ENCODE measurements at regions not wholly inside any gene's neighbourhood (a gene's known extent, or its start where the extent isn't known, plus 50 kb on each side); places are given as distances from the start of the nearest gene placed in this dataset.

DNA sequence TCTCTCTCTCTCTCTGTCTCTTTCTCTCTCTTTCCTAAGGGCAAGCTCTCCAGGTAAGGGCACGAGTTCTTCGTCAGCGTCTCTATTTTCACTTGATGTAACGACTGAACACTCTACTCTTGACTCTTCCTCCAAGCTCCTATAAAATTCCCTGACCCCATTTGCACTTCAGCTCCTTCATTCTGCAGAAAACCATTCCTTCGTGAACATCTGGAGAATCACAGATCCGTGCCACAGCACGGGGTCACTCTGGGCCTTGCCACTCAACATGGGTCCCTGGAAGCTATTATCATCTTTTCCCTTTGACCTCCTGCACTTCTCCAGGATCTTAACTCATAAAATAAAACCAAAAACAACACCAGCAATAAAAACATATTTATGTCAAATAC, 112.0 kb upstream of the LNX1 start:
- no peak for TF ChIP-seq CTCF (conservative IDR thresholded peaks at IDR 0.05 in 1 of 2, IDR thresholded peaks at IDR 0.05 in 1 of 2; ENCODE audit: low read depth in 1 of 2, low read length in 2 of 2)
- no peak for TF ChIP-seq EZH2 (IDR thresholded peaks at IDR 0.05; ENCODE audit: low read length, missing control alignments)
